MM.1S (cell line): ENCODE measurements at regions not wholly inside any gene's neighbourhood (a gene's known extent, or its start where the extent isn't known, plus 50 kb on each side); places are given as distances from the start of the nearest gene placed in this dataset.

ENCODE experiments used
- DNase-seq: peaks from one replicate; pipeline ENCODE4 v3.0.0-alpha.2; 2015
- H2AFZ ChIP-seq: fragments of 300-600 bp; sonication (generic); 2 replicates; pipeline ENCODE4 v1.6.0; 2016; ENCODE audit warnings: antibody characterized with exemption, low read length
- H3F3A ChIP-seq: fragments of 300-600 bp; sonication (generic); 2 replicates; pipeline ENCODE4 v1.6.1; 2016; ENCODE audit warnings: mild to moderate bottlenecking, antibody characterized with exemption, low read length, moderate library complexity, mixed read lengths; ENCODE audit not compliant: insufficient read depth
- H3K27ac ChIP-seq: fragments of 300-600 bp; sonication (generic); 2 replicates; pipeline ENCODE4 v1.5.1; 2016; ENCODE audit warnings: mild to moderate bottlenecking, low read length
- H3K27me3 ChIP-seq: fragments of 300-600 bp; sonication (generic); replicated peaks from 2 replicates; pipeline ENCODE4 v1.6.0; 2016; ENCODE audit warnings: low read length; ENCODE audit not compliant: insufficient read depth
- H3K36me3 ChIP-seq: fragments of 300-600 bp; sonication (generic); replicated peaks from 2 replicates; pipeline ENCODE4 v1.6.1; 2016; ENCODE audit warnings: mild to moderate bottlenecking, low read length, mixed read lengths; ENCODE audit not compliant: insufficient read depth
- H3K4me1 ChIP-seq: fragments of 300-600 bp; sonication (generic); 2 replicates; pipeline ENCODE4 v1.6.1; 2016; ENCODE audit warnings: low read length, mixed read lengths
- H3K4me2 ChIP-seq: fragments of 300-600 bp; sonication (generic); 2 replicates; pipeline ENCODE4 v1.6.0; 2016; ENCODE audit warnings: low read depth, low read length
- H3K4me3 ChIP-seq: fragments of 300-600 bp; sonication (generic); 2 replicates; pipeline ENCODE4 v1.5.1; 2016; ENCODE audit warnings: low read length, mixed read lengths
- H3K79me2 ChIP-seq: fragments of 300-600 bp; sonication (generic); 2 replicates; pipeline ENCODE4 v1.6.1; 2016; ENCODE audit warnings: mixed run types, low read length, mixed read lengths
- H3K9ac ChIP-seq: fragments of 300-600 bp; sonication (generic); 2 replicates; pipeline ENCODE4 v1.6.1; 2016; ENCODE audit warnings: low read length, mixed read lengths
- H3K9me2 ChIP-seq: fragments of 300-600 bp; sonication (generic); replicated peaks from 2 replicates; pipeline ENCODE4 v1.6.1; 2016; ENCODE audit warnings: mild to moderate bottlenecking, low read length, mixed read lengths; ENCODE audit not compliant: insufficient read depth
- H3K9me3 ChIP-seq: fragments of 300-600 bp; sonication (generic); replicated peaks from 2 replicates; pipeline ENCODE4 v1.6.1; 2016; ENCODE audit warnings: mild to moderate bottlenecking, low read length, mixed read lengths; ENCODE audit not compliant: insufficient read depth
- H4K20me1 ChIP-seq: fragments of 300-600 bp; sonication (generic); 2 replicates; pipeline ENCODE4 v1.6.1; 2016; ENCODE audit warnings: mild to moderate bottlenecking, low read length, moderate library complexity, mixed read lengths; ENCODE audit not compliant: insufficient read depth
- EZH2 ChIP-seq: fragments of 300-600 bp; sonication (generic); optimal IDR thresholded peaks from 2 replicates; pipeline ENCODE3; 2017; ENCODE audit warnings: low read depth, mild to moderate bottlenecking, antibody characterized with exemption, low read length, mixed read lengths
- EZH2phosphoT487 ChIP-seq: fragments of 300-600 bp; sonication (generic); IDR thresholded peaks from 2 replicates; pipeline ENCODE4 v1.6.1; 2018; ENCODE audit warnings: antibody characterized with exemption, low read length
- TF ChIP-seq, protein P1 (sequence below): fragments of 300-600 bp; sonication (generic); IDR thresholded peaks from 2 replicates; pipeline ENCODE4 v1.5.1; 2016; ENCODE audit warnings: antibody characterized with exemption, low read length, mixed read lengths

DNA sequence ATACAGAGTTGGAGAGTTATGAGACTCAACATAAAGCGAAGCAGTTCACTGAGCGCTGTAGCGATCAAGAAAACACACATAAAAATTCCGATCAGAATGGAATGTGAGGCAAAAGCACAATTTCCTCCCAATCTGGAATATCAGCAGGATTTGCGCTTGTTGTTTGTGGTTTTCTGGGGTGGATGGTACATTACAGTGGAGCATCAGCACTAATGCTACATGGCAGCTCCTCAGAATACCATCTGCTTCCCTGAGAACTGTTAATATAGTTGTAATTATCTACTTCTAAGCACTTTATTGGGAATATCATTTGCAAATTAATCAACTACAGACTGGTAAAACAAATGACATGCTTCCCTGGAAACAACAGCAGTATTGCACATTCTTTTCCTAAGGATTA is 324.1 kb upstream of the PPARGC1A start:
- Histone ChIP-seq H3K27me3 (no peaks in the 10 kb centered on the region), H3K4me1 (no peaks in the 10 kb centered on the region), H3F3A (no peaks in the 10 kb centered on the region), H3K4me3 (no peak overlapping the region), H3K27ac (no peak overlapping the region), H3K4me2 (no peak overlapping the region), H3K9me3 (no peaks in the 10 kb centered on the region), H3K9ac (no peak overlapping the region), H3K9me2 (no peaks in the 10 kb centered on the region), H3K79me2 (no peaks in the 10 kb centered on the region), H3K36me3 (no peaks in the 10 kb centered on the region), H4K20me1 (no peaks in the 10 kb centered on the region), H2AFZ (no peak overlapping the region)
- TF ChIP-seq EZH2phosphoT487 (no peak), EZH2 (no peak)
- TF ChIP-seq, protein P1, sequence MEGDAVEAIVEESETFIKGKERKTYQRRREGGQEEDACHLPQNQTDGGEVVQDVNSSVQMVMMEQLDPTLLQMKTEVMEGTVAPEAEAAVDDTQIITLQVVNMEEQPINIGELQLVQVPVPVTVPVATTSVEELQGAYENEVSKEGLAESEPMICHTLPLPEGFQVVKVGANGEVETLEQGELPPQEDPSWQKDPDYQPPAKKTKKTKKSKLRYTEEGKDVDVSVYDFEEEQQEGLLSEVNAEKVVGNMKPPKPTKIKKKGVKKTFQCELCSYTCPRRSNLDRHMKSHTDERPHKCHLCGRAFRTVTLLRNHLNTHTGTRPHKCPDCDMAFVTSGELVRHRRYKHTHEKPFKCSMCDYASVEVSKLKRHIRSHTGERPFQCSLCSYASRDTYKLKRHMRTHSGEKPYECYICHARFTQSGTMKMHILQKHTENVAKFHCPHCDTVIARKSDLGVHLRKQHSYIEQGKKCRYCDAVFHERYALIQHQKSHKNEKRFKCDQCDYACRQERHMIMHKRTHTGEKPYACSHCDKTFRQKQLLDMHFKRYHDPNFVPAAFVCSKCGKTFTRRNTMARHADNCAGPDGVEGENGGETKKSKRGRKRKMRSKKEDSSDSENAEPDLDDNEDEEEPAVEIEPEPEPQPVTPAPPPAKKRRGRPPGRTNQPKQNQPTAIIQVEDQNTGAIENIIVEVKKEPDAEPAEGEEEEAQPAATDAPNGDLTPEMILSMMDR: no peak
- DNase-seq: no peak

DNA sequence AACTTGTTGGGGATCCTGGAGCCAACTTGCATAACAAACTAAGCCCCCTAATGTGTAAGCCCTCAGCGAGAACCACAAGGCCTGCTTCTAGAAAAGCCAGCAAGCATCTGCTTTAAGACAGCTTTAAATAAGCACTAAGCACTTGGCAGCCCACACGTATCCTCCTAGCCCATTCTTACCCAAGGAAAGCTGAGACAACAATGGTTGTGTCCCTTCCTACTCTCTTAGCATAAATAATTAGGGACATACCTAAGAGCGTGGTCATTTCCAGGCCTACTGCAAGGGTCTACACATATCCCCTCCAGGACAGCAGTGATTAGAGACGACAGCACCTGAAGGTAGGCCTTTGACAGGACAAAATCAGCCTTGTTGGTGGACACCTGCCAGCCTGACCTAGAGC is 322.8 kb upstream of the PPARGC1A start:
- DNase-seq: no peak

DNA sequence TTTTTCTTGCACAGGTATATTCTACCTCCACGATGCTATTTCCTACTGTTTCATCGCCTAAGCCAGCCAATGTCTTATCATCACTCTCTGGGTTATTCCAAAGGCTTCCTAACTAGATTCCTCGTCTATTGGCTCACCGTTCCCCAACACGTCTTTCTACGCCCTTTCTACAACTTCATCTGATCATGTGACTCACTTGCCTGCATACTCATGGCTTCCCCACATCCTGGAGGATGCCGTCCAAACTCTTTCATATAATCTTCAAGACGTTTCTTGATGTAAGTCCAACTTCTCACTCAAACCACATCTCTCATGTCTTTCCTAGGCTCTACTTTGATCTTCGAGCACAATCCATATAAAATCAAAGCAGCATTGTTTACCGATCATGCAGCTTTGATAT is 322.0 kb upstream of the PPARGC1A start:
- Histone ChIP-seq H3K4me1 (no peaks in the 10 kb centered on the region), H3F3A (no peaks in the 10 kb centered on the region), H3K4me2 (no peak overlapping the region), H3K9ac (no peak overlapping the region), H3K79me2 (no peaks in the 10 kb centered on the region), H3K36me3 (no peaks in the 10 kb centered on the region), H3K4me3 (no peak overlapping the region), H3K27me3 (no peaks in the 10 kb centered on the region), H4K20me1 (no peaks in the 10 kb centered on the region), H3K9me2 (no peaks in the 10 kb centered on the region), H3K27ac (no peak overlapping the region), H2AFZ (no peak overlapping the region), H3K9me3 (no peaks in the 10 kb centered on the region)
- TF ChIP-seq EZH2phosphoT487: no peak
- TF ChIP-seq, protein P1: no peak
- TF ChIP-seq EZH2: no peak
- no peak for DNase-seq

More for the DNA sequence above, 322.8 kb upstream of the PPARGC1A start:
- TF ChIP-seq EZH2 (no peak), EZH2phosphoT487 (no peak)
- TF ChIP-seq, protein P1: no peak
- H3K9me2 ChIP-seq: no peaks in the 10 kb centered on the region
- H3K4me3 ChIP-seq: no peak overlapping the region
- H3K9me3 ChIP-seq: no peaks in the 10 kb centered on the region
- no peak overlapping the region for H3K9ac ChIP-seq
- H3K27ac ChIP-seq: no peak overlapping the region
- no peaks in the 10 kb centered on the region for H4K20me1 ChIP-seq
- H3K36me3 ChIP-seq: no peaks in the 10 kb centered on the region
- H3K4me2 ChIP-seq: no peak overlapping the region
- no peaks in the 10 kb centered on the region for H3F3A ChIP-seq
- no peaks in the 10 kb centered on the region for H3K79me2 ChIP-seq
- H3K27me3 ChIP-seq: no peaks in the 10 kb centered on the region
- no peaks in the 10 kb centered on the region for H3K4me1 ChIP-seq
- H2AFZ ChIP-seq: no peak overlapping the region
